H1 (cell line): ENCODE measurements at regions not wholly inside any gene's neighbourhood (a gene's known extent, or its start where the extent isn't known, plus 50 kb on each side); places are given as distances from the start of the nearest gene placed in this dataset.

Experiments used
- CTCF ChIA-PET: fragments of 300-600 bp; sonication (Branson Sonifier 250); formaldehyde crosslinking; loops from one replicate; lab custom pipeline; 2021; ENCODE audit not compliant: partially characterized antibody; lab: Charles Lee
- POLR2A ChIA-PET: fragments of 300-600 bp; sonication (Branson Sonifier 250); formaldehyde crosslinking; loops from one replicate; lab custom pipeline; 2021; ENCODE audit warnings: inconsistent platforms; ENCODE audit not compliant: partially characterized antibody; lab: Charles Lee
- DNase-seq, 2 experiments: peaks; one replicate each; pipeline versions ENCODE4 v3.0.0 to v3.0.0-alpha.2; 2010 to 2022; ENCODE audit warnings: low spot score in 2 of 2, low read depth in 1 of 2, mixed read lengths in 1 of 2
- FAIRE-seq: peaks from 2 replicates; lab custom pipeline; 2011; peaks lifted over from hg19 to GRCh38; lab: Jason Lieb, UNC
- H2AFZ ChIP-seq: 2 replicates; pipeline ENCODE4 v1.8.1; 2012; ENCODE audit warnings: low read length, inconsistent platforms
- H2AK5ac ChIP-seq: 2 replicates; pipeline ENCODE4 v1.6.1; 2013; ENCODE audit warnings: low read depth, low read length
- H2BK120ac ChIP-seq: replicated peaks from 2 replicates; pipeline ENCODE3; 2013; ENCODE audit warnings: low read depth, low read length, inconsistent platforms
- H2BK12ac ChIP-seq: 2 replicates; pipeline ENCODE4 v1.6.1; 2013; ENCODE audit warnings: low read depth, low read length
- H2BK15ac ChIP-seq: 2 replicates; pipeline ENCODE4 v1.6.1; 2013; ENCODE audit warnings: low read length
- H2BK20ac ChIP-seq: 2 replicates; pipeline ENCODE4 v1.6.1; 2013; ENCODE audit warnings: low read length
- H2BK5ac ChIP-seq: 2 replicates; pipeline ENCODE4 v1.6.1; 2013; ENCODE audit warnings: low read depth, low read length
- H3K14ac ChIP-seq: 2 replicates; pipeline ENCODE4 v1.6.1; 2013; ENCODE audit warnings: inconsistent platforms; ENCODE audit not compliant: insufficient read length
- H3K18ac ChIP-seq: 2 replicates; pipeline ENCODE4 v1.6.1; 2013; ENCODE audit warnings: low read length; ENCODE audit errors: extremely low read depth
- H3K23ac ChIP-seq: 2 replicates; pipeline ENCODE4 v1.6.1; 2013; ENCODE audit warnings: inconsistent platforms; ENCODE audit not compliant: insufficient read length
- H3K23me2 ChIP-seq: 2 replicates; pipeline ENCODE4 v1.6.1; 2013; ENCODE audit warnings: low read depth, low read length
- H3K27ac ChIP-seq: 2 replicates; pipeline ENCODE4 v1.6.1; 2011; ENCODE audit warnings: low read depth, low read length, inconsistent platforms
- H3K27me3 ChIP-seq, 4 experiments: replicated peaks in 1 of 4; 1 replicate in 1 of 4; 2 replicates in 3 of 4; pipeline versions ENCODE4 v1.6.1 to v1.8.1; 2011 to 2013; ENCODE audit warnings: low read length in 3 of 4, mild to moderate bottlenecking in 3 of 4, inconsistent platforms in 2 of 4, mixed read lengths in 2 of 4, moderate library complexity in 1 of 4; ENCODE audit not compliant: control insufficient read depth in 3 of 4, insufficient read depth in 3 of 4; ENCODE audit errors: extremely low read depth in 1 of 4
- H3K36me3 ChIP-seq, 4 experiments: 2 replicates each; pipeline versions ENCODE4 v1.6.1 to v1.8.1; 2011 to 2013; ENCODE audit warnings: mild to moderate bottlenecking in 4 of 4, low read length in 3 of 4, moderate library complexity in 2 of 4, control low read depth in 1 of 4, inconsistent platforms in 1 of 4; ENCODE audit not compliant: insufficient read depth in 4 of 4, control insufficient read depth in 2 of 4
- H3K4ac ChIP-seq: replicated peaks from 2 replicates; pipeline ENCODE3; 2013; ENCODE audit warnings: low read length, low read depth, mixed read lengths, inconsistent platforms; ENCODE audit not compliant: insufficient read length
- H3K4me1 ChIP-seq, 4 experiments: replicated peaks in 1 of 4; 1 replicate in 1 of 4; 2 replicates in 3 of 4; pipeline versions ENCODE4 v1.6.1 to v1.8.1; 2011 to 2013; ENCODE audit warnings: low read length in 3 of 4, inconsistent platforms in 2 of 4, mixed read lengths in 1 of 4; ENCODE audit not compliant: insufficient read depth in 4 of 4, control insufficient read depth in 3 of 4
- H3K4me2 ChIP-seq, 2 experiments: 2 replicates each; pipeline versions ENCODE4 v1.6.1 to v1.8.1; 2011 to 2013; ENCODE audit warnings: low read depth in 2 of 2, low read length in 2 of 2, control low read depth in 1 of 2, inconsistent platforms in 1 of 2, mild to moderate bottlenecking in 1 of 2; ENCODE audit not compliant: insufficient read depth in 1 of 2
- H3K4me3 ChIP-seq, 4 experiments: fragments of 200-600, 300-600 bp in 1 of 4; sonication (generic), shearing (Covaris generic), sonication (Bioruptor Twin) in 1 of 4; 2 replicates each; pipeline versions ENCODE4 v1.5.1 to v1.8.1; 2011 to 2016; ENCODE audit warnings: low read length in 4 of 4, low read depth in 3 of 4, control low read depth in 2 of 4, inconsistent platforms in 2 of 4, mild to moderate bottlenecking in 2 of 4, mixed read lengths in 1 of 4, moderate library complexity in 1 of 4; ENCODE audit not compliant: insufficient read depth in 2 of 4; ENCODE audit errors: extremely low read depth in 1 of 4
- H3K56ac ChIP-seq: replicated peaks from 2 replicates; pipeline ENCODE3; 2013; ENCODE audit warnings: low read depth, mild to moderate bottlenecking, mixed read lengths, low read length, inconsistent platforms; ENCODE audit not compliant: insufficient read length
- H3K79me1 ChIP-seq: 2 replicates; pipeline ENCODE4 v1.6.1; 2013; ENCODE audit warnings: low read depth, low read length, control low read depth
- H3K79me2 ChIP-seq, 2 experiments: 2 replicates each; pipeline versions ENCODE4 v1.6.1 to v1.8.1; 2012 to 2013; ENCODE audit warnings: low read length in 2 of 2, mild to moderate bottlenecking in 2 of 2, inconsistent platforms in 1 of 2; ENCODE audit not compliant: insufficient read depth in 2 of 2, control insufficient read depth in 1 of 2
- H3K9ac ChIP-seq, 4 experiments: replicated peaks in 1 of 4; 1 replicate in 1 of 4; 2 replicates in 3 of 4; pipeline versions ENCODE4 v1.6.1 to v1.8.1; 2011 to 2013; ENCODE audit warnings: low read depth in 3 of 4, low read length in 3 of 4, control low read depth in 2 of 4, mild to moderate bottlenecking in 2 of 4, moderate library complexity in 2 of 4, inconsistent platforms in 1 of 4; ENCODE audit errors: extremely low read depth in 1 of 4
- H3K9me3 ChIP-seq, 2 experiments: 2 replicates each; pipeline versions ENCODE4 v1.6.1 to v1.8.1; 2012 to 2013; ENCODE audit warnings: mild to moderate bottlenecking in 2 of 2, moderate library complexity in 2 of 2, control low read depth in 1 of 2, inconsistent platforms in 1 of 2, low read depth in 1 of 2, low read length in 1 of 2, mixed read lengths in 1 of 2; ENCODE audit not compliant: insufficient read depth in 2 of 2
- H4K20me1 ChIP-seq, 2 experiments: replicated peaks in 1 of 2; 2 replicates each; pipeline versions ENCODE3 to v1.8.1; 2011 to 2013; ENCODE audit warnings: inconsistent platforms in 2 of 2, low read length in 2 of 2, mild to moderate bottlenecking in 1 of 2; ENCODE audit not compliant: insufficient read depth in 2 of 2, control insufficient read depth in 1 of 2
- H4K5ac ChIP-seq: 2 replicates; pipeline ENCODE4 v1.6.1; 2013; ENCODE audit warnings: low read length, low read depth, mixed read lengths, inconsistent platforms; ENCODE audit not compliant: insufficient read length
- H4K8ac ChIP-seq: 2 replicates; pipeline ENCODE4 v1.8.0; 2013; ENCODE audit warnings: mild to moderate bottlenecking, moderate library complexity, low read length, inconsistent platforms; ENCODE audit not compliant: insufficient read depth; ENCODE audit errors: extremely low read depth
- H4K91ac ChIP-seq: replicated peaks from 2 replicates; pipeline ENCODE3; 2013; ENCODE audit warnings: low read length, mixed read lengths, inconsistent platforms; ENCODE audit not compliant: insufficient read length
- CHD1 ChIP-seq: IDR thresholded peaks from 2 replicates; pipeline ENCODE4 v1.6.1; 2012; ENCODE audit warnings: low read depth, low read length, improper control_type of control experiment
- EGR1 ChIP-seq: IDR thresholded peaks from 2 replicates; pipeline ENCODE4 v1.6.1; 2011; ENCODE audit warnings: low read depth, low read length, borderline replicate concordance
- NANOG ChIP-seq: IDR thresholded peaks from 2 replicates; pipeline ENCODE4 v1.6.1; 2011; ENCODE audit warnings: low read length, low read depth, mild to moderate bottlenecking, inconsistent platforms; ENCODE audit not compliant: insufficient read depth, poor library complexity, severe bottlenecking
- PHF8 ChIP-seq: fragments of 200-600 bp; sonication (generic); conservative IDR thresholded peaks from 2 replicates; pipeline ENCODE4 v1.7.1; 2012; ENCODE audit warnings: low read depth, mild to moderate bottlenecking, inconsistent platforms, low read length, moderate library complexity
- RNF2 ChIP-seq: fragments of 200-900, 300-1000 bp; sonication (generic); IDR thresholded peaks from 2 replicates; pipeline ENCODE4 v1.7.1; 2016; ENCODE audit warnings: borderline replicate concordance, low read depth, mild to moderate bottlenecking, antibody characterized with exemption, low read length; ENCODE audit not compliant: poor library complexity, severe bottlenecking; ENCODE audit errors: missing control alignments
- SIN3A ChIP-seq, 2 experiments: IDR thresholded peaks in 1 of 2; conservative IDR thresholded peaks in 1 of 2; 2 replicates each; pipeline ENCODE4 v1.6.1; 2011 to 2012; ENCODE audit warnings: low read length in 2 of 2, improper control_type of control experiment in 1 of 2, low read depth in 1 of 2, mild to moderate bottlenecking in 1 of 2
- SIX5 ChIP-seq: IDR thresholded peaks from 2 replicates; pipeline ENCODE4 v1.6.1; 2011; ENCODE audit warnings: mild to moderate bottlenecking, low read depth, low read length
- SP2 ChIP-seq: IDR thresholded peaks from 2 replicates; pipeline ENCODE4 v1.6.1; 2012; ENCODE audit warnings: mild to moderate bottlenecking, low read length, inconsistent platforms
- SRF ChIP-seq: IDR thresholded peaks from 2 replicates; pipeline ENCODE4 v1.6.1; 2011; ENCODE audit warnings: mild to moderate bottlenecking, low read depth, low read length, moderate library complexity
- YY1 ChIP-seq: IDR thresholded peaks from 2 replicates; pipeline ENCODE4 v1.6.1; 2011; ENCODE audit warnings: low read depth, mild to moderate bottlenecking, low read length
- WGBS, 2 experiments: shearing (Covaris generic) in 1 of 2; methylation state at CpG; one replicate each; pipeline versions ENCODE4 v1.1.6 to v1.1.7; 2013 to 2015; ENCODE audit warnings: low lambda C conversion rate in 2 of 2, mixed read lengths in 2 of 2, inconsistent platforms in 1 of 2, low coverage in 1 of 2, missing lambda C conversion rate in 1 of 2; ENCODE audit not compliant: insufficient replicate concordance in 2 of 2, insufficient coverage in 1 of 2, insufficient read length in 1 of 2; ENCODE audit errors: extremely low coverage in 1 of 2, missing lambda C conversion rate in 1 of 2; 5-methylcytosine and 5-hydroxymethylcytosine counted together

DNA sequence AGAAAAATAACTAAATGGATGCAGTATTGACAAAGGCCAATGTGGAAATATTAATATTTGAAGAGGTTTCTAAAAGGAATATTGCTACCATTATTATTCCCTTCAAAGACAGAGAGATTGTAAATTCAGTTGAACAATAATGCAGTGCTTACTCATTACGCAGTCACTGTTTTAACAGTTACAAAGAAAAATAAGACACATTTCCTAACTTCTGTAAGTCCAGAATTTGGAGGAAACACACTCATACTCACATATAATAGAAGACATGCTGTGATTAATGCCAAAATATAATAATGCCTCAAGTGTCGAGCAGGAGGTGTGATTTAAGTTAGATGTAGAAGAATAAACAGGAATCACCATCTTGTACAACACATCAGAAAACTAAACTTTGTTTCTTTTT, 389.2 kb downstream of the FBXO15 start:
- Histone ChIP-seq H3K9ac (no peak overlapping the region), H4K20me1 (no peaks in the 10 kb centered on the region), H2BK120ac (no peak overlapping the region), H3K14ac (no peak overlapping the region), H4K91ac (no peak overlapping the region), H3K18ac (no peak overlapping the region), H4K5ac (no peak overlapping the region), H3K23me2 (no peaks in the 10 kb centered on the region), H3K4me1 (0 out of 7 replicates have a peak, but pooled peaks cover 0 to 3% (median 0%) of the 10 kb centered on the region in 4 experiments), H2BK5ac (no peak overlapping the region), H3K4me2 (no peak overlapping the region), H2AFZ (no peak overlapping the region), H2BK12ac (no peak overlapping the region), H3K4ac (no peak overlapping the region), H3K9me3 (no peaks in the 10 kb centered on the region), H3K27ac (no peak overlapping the region), H3K36me3 (no peaks in the 10 kb centered on the region), H3K4me3 (no peak overlapping the region), H4K8ac (no peak overlapping the region), H3K27me3 (no peaks in the 10 kb centered on the region), H3K56ac (no peak overlapping the region), H2BK15ac (no peak overlapping the region), H3K23ac (no peak overlapping the region), H3K79me1 (no peaks in the 10 kb centered on the region), H2AK5ac (no peak overlapping the region), H2BK20ac (no peak overlapping the region), H3K79me2 (no peaks in the 10 kb centered on the region)
- TF ChIP-seq SRF (no peak), PHF8 (no peak), CHD1 (no peak), SIN3A (conservative IDR thresholded peaks at IDR 0.05 in 1 of 2, IDR thresholded peaks at IDR 0.05 in 1 of 2; ENCODE audit: low read depth in 1 of 2, low read length in 2 of 2) (no peak), SIX5 (no peak), EGR1 (no peak), RNF2 (no peak), NANOG (no peak), SP2 (no peak), YY1 (no peak)
- FAIRE-seq (no peak), DNase-seq (no peak)
- WGBS, 2 experiments = 95% methylated on average over 2 of the region's 2 CpGs; no CpG with 5 or more reads in 1 of the 2 experiments
- ChIA-PET CTCF (no interaction called here), POLR2A (no interaction called here)
